Prostate gland (tissue), 2 donors: ENCODE measurements at regions not wholly inside any gene's neighbourhood (a gene's known extent, or its start where the extent isn't known, plus 50 kb on each side); places are given as distances from the start of the nearest gene placed in this dataset.

Experiments used
- POLR2A ChIP-seq: fragments of 450-650 bp; IDR thresholded peaks from one replicate; pipeline ENCODE4 v1.6.1; 2016; ENCODE audit warnings: antibody characterized with exemption, mild to moderate bottlenecking
- POLR2AphosphoS5 ChIP-seq: sonication (generic); formaldehyde crosslinking; IDR thresholded peaks from one replicate; pipeline ENCODE4 v1.6.1; 2017; ENCODE audit warnings: antibody characterized with exemption
- TF ChIP-seq, protein P1 (sequence below), 4 experiments: fragments of 200-600 bp in 2 of 4; fragments of 450-650 bp in 2 of 4; sonication (generic) in 2 of 4; IDR thresholded peaks; 1 replicate in 3 of 4; 2 replicates in 1 of 4; pipeline ENCODE4 v1.5.1; 2016 to 2019; ENCODE audit warnings: antibody characterized with exemption in 4 of 4, mild to moderate bottlenecking in 2 of 4, moderate library complexity in 2 of 4

DNA sequence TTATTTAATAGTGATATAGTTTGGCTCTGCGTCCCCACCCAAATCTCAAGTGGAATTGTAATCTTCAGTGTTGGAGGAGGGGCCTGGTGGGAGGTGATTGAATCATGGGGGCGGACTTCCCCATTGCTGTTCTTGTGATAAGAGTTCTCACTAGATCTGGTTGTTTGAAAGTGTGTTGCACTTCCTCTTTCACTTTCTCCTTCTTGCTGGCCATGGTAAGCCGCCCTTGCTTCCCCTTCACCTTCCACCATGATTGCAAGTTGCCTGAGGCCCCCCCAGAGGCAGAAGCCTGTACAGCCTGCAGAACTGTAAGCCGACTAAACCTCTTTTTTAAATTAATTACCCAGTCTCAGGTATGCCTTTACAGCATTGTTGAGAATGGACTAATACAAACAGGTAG lies 101.4 kb downstream of the MTPAP start:
- TF ChIP-seq POLR2A = no peak
- no peak for TF ChIP-seq POLR2AphosphoS5
- TF ChIP-seq, protein P1, sequence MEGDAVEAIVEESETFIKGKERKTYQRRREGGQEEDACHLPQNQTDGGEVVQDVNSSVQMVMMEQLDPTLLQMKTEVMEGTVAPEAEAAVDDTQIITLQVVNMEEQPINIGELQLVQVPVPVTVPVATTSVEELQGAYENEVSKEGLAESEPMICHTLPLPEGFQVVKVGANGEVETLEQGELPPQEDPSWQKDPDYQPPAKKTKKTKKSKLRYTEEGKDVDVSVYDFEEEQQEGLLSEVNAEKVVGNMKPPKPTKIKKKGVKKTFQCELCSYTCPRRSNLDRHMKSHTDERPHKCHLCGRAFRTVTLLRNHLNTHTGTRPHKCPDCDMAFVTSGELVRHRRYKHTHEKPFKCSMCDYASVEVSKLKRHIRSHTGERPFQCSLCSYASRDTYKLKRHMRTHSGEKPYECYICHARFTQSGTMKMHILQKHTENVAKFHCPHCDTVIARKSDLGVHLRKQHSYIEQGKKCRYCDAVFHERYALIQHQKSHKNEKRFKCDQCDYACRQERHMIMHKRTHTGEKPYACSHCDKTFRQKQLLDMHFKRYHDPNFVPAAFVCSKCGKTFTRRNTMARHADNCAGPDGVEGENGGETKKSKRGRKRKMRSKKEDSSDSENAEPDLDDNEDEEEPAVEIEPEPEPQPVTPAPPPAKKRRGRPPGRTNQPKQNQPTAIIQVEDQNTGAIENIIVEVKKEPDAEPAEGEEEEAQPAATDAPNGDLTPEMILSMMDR (IDR thresholded peaks at IDR 0.05) = no peak
